Mesodermal cell (in vitro differentiated cells): ENCODE measurements at regions not wholly inside any gene's neighbourhood (a gene's known extent, or its start where the extent isn't known, plus 50 kb on each side); places are given as distances from the start of the nearest gene placed in this dataset.

Source experiments
- H3K27ac ChIP-seq: 2 replicates; pipeline ENCODE4 v1.7.0; 2013; ENCODE audit warnings: mild to moderate bottlenecking, low read depth, low read length, moderate library complexity; ENCODE audit not compliant: severe bottlenecking
- H3K36me3 ChIP-seq: 2 replicates; pipeline ENCODE4 v1.7.1; 2013; ENCODE audit warnings: mild to moderate bottlenecking, low read length, moderate library complexity; ENCODE audit not compliant: control insufficient read depth, insufficient read depth
- H3K4me1 ChIP-seq: one replicate; pipeline ENCODE4 v1.7.1; 2013; ENCODE audit warnings: mild to moderate bottlenecking, low read length; ENCODE audit not compliant: insufficient read depth, control insufficient read depth, poor library complexity, severe bottlenecking
- H3K4me3 ChIP-seq: 2 replicates; pipeline ENCODE4 v1.7.0; 2013; ENCODE audit warnings: low read length, control low read depth, mild to moderate bottlenecking; ENCODE audit not compliant: insufficient read depth, poor library complexity, severe bottlenecking; ENCODE audit errors: extremely low read depth
- H3K9me3 ChIP-seq: 2 replicates; pipeline ENCODE4 v1.7.1; 2013; ENCODE audit warnings: mild to moderate bottlenecking, low read length, moderate library complexity; ENCODE audit not compliant: control insufficient read depth
- WGBS, 2 experiments: methylation state at CpG; one replicate each; pipeline ENCODE4 v1.1.5; 2013; ENCODE audit warnings: missing lambda C conversion rate in 2 of 2; ENCODE audit not compliant: insufficient coverage in 2 of 2; 5-methylcytosine and 5-hydroxymethylcytosine counted together

GRCh38 chr3:194833114-194833910 lies 147.6 kb downstream of the FAM43A start:
- H3K4me1 ChIP-seq = no peaks in the 10 kb centered on the region
- no peak overlapping the region for H3K4me3 ChIP-seq
- no peaks in the 10 kb centered on the region for H3K9me3 ChIP-seq
- no peak overlapping the region for H3K27ac ChIP-seq
- 87 to 96% methylated on average over 8 of the region's 14 CpGs for WGBS, 2 experiments
- no peaks in the 10 kb centered on the region for H3K36me3 ChIP-seq

GRCh38 chr3:194836661-194837060 lies 151.0 kb downstream of the FAM43A start:
- WGBS, 2 experiments = 100% methylated on average over 1 of the region's 1 CpG
- no peak overlapping the region for H3K27ac ChIP-seq
- no peaks in the 10 kb centered on the region for H3K36me3 ChIP-seq
- peaks cover 4% of the 10 kb centered on the region for H3K9me3 ChIP-seq
- H3K4me3 ChIP-seq = no peak overlapping the region
- H3K4me1 ChIP-seq = peaks cover 5% of the 10 kb centered on the region

GRCh38 chr3:194837457-194838127 lies 151.9 kb downstream of the FAM43A start:
- Histone ChIP-seq H3K9me3 (peaks cover 4% of the 10 kb centered on the region), H3K4me1 (peaks cover 7% of the 10 kb centered on the region), H3K4me3 (no peak overlapping the region), H3K36me3 (no peaks in the 10 kb centered on the region), H3K27ac (no peak overlapping the region)
- 85 to 92% methylated on average over 8 to 9 of the region's 9 CpGs for WGBS, 2 experiments

- Histone ChIP-seq H3K9me3 (peaks cover 4% of the 10 kb centered on the region), H3K36me3 (no peaks in the 10 kb centered on the region), H3K27ac (no peak overlapping the region), H3K4me3 (no peak overlapping the region), H3K4me1 (peaks cover 10% of the 10 kb centered on the region)
- WGBS, 2 experiments = 86 to 94% methylated on average over 6 to 7 of the region's 9 CpGs
Measured at GRCh38 chr3:194838236-194838635, 152.6 kb downstream of the FAM43A start.

GRCh38 chr3:194840661-194841514 lies 155.2 kb downstream of the FAM43A start:
- no peak overlapping the region for H3K4me3 ChIP-seq
- 72 to 79% methylated on average over 16 to 20 of the region's 21 CpGs for WGBS, 2 experiments
- peak overlapping the region; percentile 20 for H3K27ac ChIP-seq

GRCh38 chr3:194841515-194841841 lies 155.8 kb downstream of the FAM43A start:
- no peaks in the 10 kb centered on the region for H3K36me3 ChIP-seq
- H3K4me3 ChIP-seq = no peak overlapping the region
- H3K27ac ChIP-seq = peak overlapping the region; percentile 16

More at GRCh38 chr3:194840661-194841514, 155.2 kb downstream of the FAM43A start:
- Histone ChIP-seq H3K4me1 (peaks cover 19% of the 10 kb centered on the region), H3K9me3 (peaks cover 4% of the 10 kb centered on the region), H3K36me3 (no peaks in the 10 kb centered on the region)

GRCh38 chr3:194843556-194843955 lies 157.9 kb downstream of the FAM43A start:
- H3K4me1 ChIP-seq = peaks cover 19% of the 10 kb centered on the region
- WGBS, 2 experiments = 91 to 98% methylated on average over 8 of the region's 8 CpGs
- peaks cover 4% of the 10 kb centered on the region for H3K9me3 ChIP-seq
- no peak overlapping the region for H3K27ac ChIP-seq
- H3K4me3 ChIP-seq = no peak overlapping the region
- H3K36me3 ChIP-seq = no peaks in the 10 kb centered on the region

More at GRCh38 chr3:194841515-194841841, 155.8 kb downstream of the FAM43A start:
- Histone ChIP-seq H3K9me3 (peaks cover 4% of the 10 kb centered on the region), H3K4me1 (peaks cover 19% of the 10 kb centered on the region)
- WGBS, 2 experiments = 80 to 100% methylated on average over 1 of the region's 2 CpGs

GRCh38 chr3:194844046-194844445 lies 158.4 kb downstream of the FAM43A start:
- H3K36me3 ChIP-seq = no peaks in the 10 kb centered on the region
- no peak overlapping the region for H3K4me3 ChIP-seq
- WGBS, 2 experiments = 80 to 86% methylated on average over 1 to 3 of the region's 3 CpGs
- peaks cover 19% of the 10 kb centered on the region for H3K4me1 ChIP-seq
- H3K27ac ChIP-seq = no peak overlapping the region
- H3K9me3 ChIP-seq = peaks cover 4% of the 10 kb centered on the region

GRCh38 chr3:194849166-194849875 lies 163.6 kb downstream of the FAM43A start:
- WGBS, 2 experiments = 81 to 88% methylated on average over 2 to 5 of the region's 6 CpGs
- Histone ChIP-seq H3K4me3 (no peak overlapping the region), H3K4me1 (peaks cover 6% of the 10 kb centered on the region), H3K9me3 (no peaks in the 10 kb centered on the region), H3K36me3 (no peaks in the 10 kb centered on the region), H3K27ac (no peak overlapping the region)

- 92 to 100% methylated on average over 4 to 5 of the region's 5 CpGs for WGBS, 2 experiments
- Histone ChIP-seq H3K4me3 (no peak overlapping the region), H3K36me3 (no peaks in the 10 kb centered on the region), H3K4me1 (peaks cover 6% of the 10 kb centered on the region), H3K9me3 (no peaks in the 10 kb centered on the region), H3K27ac (no peak overlapping the region)
Measured at GRCh38 chr3:194851254-194851653, 165.6 kb downstream of the FAM43A start.
